GM12864 (cell line): ENCODE measurements at regions not wholly inside any gene's neighbourhood (a gene's known extent, or its start where the extent isn't known, plus 50 kb on each side); places are given as distances from the start of the nearest gene placed in this dataset.

Source experiments
- DNase-seq: peaks from one replicate; pipeline ENCODE4 v3.0.0-alpha.2; 2011; ENCODE audit warnings: low read depth
- H3K4me3 ChIP-seq: 2 replicates; pipeline ENCODE4 v1.5.1; 2011; ENCODE audit warnings: mild to moderate bottlenecking, low read depth, low read length, control low read depth
- TF ChIP-seq, protein P1 (sequence below): IDR thresholded peaks from 2 replicates; pipeline ENCODE4 v1.5.1; 2011; ENCODE audit warnings: low read depth, mild to moderate bottlenecking, moderate library complexity, low read length, control low read depth, inconsistent platforms; ENCODE audit errors: missing control alignments

- H3K4me3 ChIP-seq = no peak overlapping the region
- TF ChIP-seq, protein P1, sequence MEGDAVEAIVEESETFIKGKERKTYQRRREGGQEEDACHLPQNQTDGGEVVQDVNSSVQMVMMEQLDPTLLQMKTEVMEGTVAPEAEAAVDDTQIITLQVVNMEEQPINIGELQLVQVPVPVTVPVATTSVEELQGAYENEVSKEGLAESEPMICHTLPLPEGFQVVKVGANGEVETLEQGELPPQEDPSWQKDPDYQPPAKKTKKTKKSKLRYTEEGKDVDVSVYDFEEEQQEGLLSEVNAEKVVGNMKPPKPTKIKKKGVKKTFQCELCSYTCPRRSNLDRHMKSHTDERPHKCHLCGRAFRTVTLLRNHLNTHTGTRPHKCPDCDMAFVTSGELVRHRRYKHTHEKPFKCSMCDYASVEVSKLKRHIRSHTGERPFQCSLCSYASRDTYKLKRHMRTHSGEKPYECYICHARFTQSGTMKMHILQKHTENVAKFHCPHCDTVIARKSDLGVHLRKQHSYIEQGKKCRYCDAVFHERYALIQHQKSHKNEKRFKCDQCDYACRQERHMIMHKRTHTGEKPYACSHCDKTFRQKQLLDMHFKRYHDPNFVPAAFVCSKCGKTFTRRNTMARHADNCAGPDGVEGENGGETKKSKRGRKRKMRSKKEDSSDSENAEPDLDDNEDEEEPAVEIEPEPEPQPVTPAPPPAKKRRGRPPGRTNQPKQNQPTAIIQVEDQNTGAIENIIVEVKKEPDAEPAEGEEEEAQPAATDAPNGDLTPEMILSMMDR = no peak
- DNase-seq = no peak
These were observed 575.8 kb upstream of the PRMT6 start for GRCh38 chr1:106480629-106481028.

DNA sequence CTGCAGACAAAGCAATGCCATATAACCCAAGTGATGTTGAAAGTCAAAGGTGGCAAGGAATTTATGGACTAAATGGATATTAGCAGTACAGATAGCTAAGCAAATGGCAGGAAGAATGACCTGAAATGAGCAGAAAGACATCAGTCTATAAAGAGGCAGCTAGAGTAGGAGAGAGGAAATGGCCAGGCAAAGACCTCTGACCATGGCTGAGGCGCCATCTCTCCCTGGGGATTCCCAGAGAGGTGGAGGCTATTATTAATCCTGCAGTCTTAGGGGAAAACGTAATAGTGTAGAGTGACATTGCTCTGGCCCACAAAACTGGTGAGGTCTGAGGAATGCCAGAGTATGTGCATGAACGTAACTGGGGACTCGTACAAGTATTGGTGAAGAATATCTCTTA, 563.6 kb upstream of the PRMT6 start:
- TF ChIP-seq, protein P1 = no peak
- DNase-seq = no peak

GRCh38 chr1:106494646-106495045, 561.8 kb upstream of the PRMT6 start:
- TF ChIP-seq, protein P1 = no peak
- no peak for DNase-seq
- H3K4me3 ChIP-seq = no peak overlapping the region

More for the DNA sequence above, 563.6 kb upstream of the PRMT6 start:
- no peak overlapping the region for H3K4me3 ChIP-seq

DNA sequence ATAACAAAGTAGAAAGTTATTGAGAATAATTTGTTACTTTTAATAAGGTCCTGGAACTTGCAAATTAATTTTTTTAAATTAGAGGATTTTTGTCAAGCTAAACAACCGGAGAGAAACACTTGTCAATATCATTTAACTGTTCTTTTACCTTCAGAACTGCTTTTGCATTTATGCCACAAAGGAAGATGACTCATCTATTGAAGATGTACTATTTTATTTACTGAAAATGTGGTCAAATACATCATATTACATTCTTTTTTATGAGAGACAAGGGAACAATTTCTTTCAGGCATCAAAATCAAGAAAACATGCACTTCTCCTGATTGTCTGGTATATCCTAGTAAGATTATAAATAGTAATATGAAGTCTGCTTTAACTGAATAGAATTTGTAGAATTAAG, 558.2 kb upstream of the PRMT6 start:
- TF ChIP-seq, protein P1 = no peak
- no peak overlapping the region for H3K4me3 ChIP-seq
- no peak for DNase-seq

- no peak for DNase-seq
- TF ChIP-seq, protein P1 = no peak
- no peak overlapping the region for H3K4me3 ChIP-seq
These were observed 553.8 kb upstream of the PRMT6 start for GRCh38 chr1:106502659-106503058.

DNA sequence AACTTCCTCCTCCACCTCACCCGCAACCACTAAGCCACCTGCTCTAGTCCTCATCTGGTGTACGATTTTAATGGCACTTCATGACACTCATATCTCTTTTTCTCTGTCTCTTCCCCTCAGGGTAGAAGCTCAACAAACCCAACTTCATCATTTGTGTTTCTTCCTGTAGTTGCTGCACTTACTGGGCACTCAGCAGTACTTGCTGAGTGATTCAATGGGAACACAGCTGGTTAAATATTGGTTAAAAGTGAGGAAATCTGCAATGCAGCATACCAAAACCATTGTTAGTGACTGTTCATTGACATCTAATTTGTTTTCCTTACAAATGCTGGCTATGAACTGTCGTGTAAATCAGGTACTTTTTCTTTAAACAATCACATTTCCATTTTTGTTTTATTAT, 541.1 kb upstream of the PRMT6 start:
- TF ChIP-seq, protein P1 = no peak
- no peak overlapping the region for H3K4me3 ChIP-seq
- no peak for DNase-seq

DNA sequence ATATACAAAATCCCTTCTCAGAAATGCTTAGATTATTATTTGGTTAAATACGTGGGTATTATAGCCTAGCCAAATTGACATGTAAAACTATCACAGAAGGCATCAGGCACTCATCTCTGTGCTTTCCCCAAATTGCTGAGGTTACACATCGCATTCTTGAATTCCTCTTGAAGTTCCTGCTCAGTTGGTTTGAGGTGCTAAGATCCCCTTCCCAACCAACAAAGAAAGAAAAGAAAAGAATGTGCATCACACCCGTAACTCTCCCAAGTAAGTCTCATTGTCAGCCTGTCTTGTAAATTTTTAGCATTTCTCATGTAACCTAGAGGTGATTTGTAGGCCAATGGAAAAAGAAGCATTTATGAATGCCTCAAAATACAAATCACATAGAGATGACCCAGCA, 539.2 kb upstream of the PRMT6 start:
- H3K4me3 ChIP-seq = no peak overlapping the region
- TF ChIP-seq, protein P1 = no peak
- DNase-seq = no peak
